D721Med (cell line): ENCODE measurements at regions not wholly inside any gene's neighbourhood (a gene's known extent, or its start where the extent isn't known, plus 50 kb on each side); places are given as distances from the start of the nearest gene placed in this dataset.

Source experiments
- DNase-seq: peaks from one replicate; pipeline ENCODE4 v3.0.0; 2011; ENCODE audit warnings: low spot score; ENCODE audit not compliant: insufficient read length
- FAIRE-seq: peaks from 2 replicates; lab custom pipeline; 2011; peaks lifted over from hg19 to GRCh38; lab: Jason Lieb, UNC
- TF ChIP-seq, protein P1 (sequence below): IDR thresholded peaks from 2 replicates; pipeline ENCODE4 v1.5.1; 2012; ENCODE audit warnings: mild to moderate bottlenecking, control low read depth; ENCODE audit not compliant: insufficient read depth; ENCODE audit errors: missing control alignments

DNA sequence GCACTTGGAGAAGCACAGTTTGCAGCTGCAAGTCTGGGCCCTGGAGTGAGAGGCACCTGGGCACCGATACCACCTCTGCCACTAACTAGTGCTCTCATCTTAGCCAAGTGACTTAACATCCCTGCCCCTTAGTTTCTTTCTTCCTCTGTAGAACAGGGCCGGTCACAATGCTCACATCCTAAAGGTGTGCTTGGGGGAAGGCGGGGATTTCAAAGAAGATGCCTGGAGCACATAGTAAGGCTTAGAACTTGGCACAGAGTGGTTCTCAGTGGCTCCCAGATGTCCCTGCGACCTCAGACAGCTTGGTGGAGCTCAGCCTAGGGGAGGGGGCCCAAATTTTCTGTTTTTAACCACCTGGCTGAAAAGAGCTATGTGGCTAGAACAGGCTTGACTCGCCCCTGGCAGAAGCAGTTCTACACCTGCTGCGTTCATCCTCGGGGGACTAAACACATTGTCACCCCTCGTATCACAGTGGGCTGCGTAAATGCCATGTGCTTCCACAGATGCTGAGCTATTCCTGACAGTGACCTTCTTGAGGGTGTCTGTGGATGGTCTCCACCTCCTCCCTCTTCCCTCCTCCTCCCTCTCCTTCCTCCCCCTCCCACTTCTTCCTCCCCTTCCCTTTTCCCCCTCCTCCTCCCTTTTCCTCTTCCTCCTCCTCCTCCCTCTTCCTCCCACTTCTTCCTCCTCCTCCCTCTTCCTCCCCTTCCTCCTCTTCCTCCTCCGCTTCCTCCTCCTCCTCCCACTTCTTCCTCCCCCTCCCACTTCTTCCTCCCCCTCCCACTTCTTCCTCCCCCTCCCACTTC lies 112.1 kb downstream of the PHETA1 start:
- TF ChIP-seq, protein P1, sequence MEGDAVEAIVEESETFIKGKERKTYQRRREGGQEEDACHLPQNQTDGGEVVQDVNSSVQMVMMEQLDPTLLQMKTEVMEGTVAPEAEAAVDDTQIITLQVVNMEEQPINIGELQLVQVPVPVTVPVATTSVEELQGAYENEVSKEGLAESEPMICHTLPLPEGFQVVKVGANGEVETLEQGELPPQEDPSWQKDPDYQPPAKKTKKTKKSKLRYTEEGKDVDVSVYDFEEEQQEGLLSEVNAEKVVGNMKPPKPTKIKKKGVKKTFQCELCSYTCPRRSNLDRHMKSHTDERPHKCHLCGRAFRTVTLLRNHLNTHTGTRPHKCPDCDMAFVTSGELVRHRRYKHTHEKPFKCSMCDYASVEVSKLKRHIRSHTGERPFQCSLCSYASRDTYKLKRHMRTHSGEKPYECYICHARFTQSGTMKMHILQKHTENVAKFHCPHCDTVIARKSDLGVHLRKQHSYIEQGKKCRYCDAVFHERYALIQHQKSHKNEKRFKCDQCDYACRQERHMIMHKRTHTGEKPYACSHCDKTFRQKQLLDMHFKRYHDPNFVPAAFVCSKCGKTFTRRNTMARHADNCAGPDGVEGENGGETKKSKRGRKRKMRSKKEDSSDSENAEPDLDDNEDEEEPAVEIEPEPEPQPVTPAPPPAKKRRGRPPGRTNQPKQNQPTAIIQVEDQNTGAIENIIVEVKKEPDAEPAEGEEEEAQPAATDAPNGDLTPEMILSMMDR = no peak
- no peak for DNase-seq
- no peak for FAIRE-seq

DNA sequence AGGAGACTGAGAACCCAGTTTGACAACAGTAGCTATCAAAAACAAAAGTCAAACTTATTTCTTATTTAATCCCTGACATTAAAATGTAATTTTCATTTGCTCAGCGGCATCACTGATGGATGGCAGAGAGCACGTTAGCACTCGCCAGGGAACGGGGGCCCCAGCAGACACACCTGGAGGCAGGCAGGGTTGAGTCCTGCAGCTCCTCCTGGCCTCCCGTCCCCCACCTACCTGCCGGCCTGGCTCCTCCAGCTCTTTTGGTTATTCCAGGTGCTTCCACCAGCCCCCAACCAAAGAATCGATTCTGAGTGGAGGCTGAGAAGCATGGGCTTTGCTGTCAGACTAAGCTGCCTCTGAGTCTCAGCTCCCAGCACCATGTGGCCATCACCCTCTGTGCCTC lies 113.6 kb downstream of the PHETA1 start:
- DNase-seq (no peak), FAIRE-seq (no peak)
- TF ChIP-seq, protein P1 = no peak

DNA sequence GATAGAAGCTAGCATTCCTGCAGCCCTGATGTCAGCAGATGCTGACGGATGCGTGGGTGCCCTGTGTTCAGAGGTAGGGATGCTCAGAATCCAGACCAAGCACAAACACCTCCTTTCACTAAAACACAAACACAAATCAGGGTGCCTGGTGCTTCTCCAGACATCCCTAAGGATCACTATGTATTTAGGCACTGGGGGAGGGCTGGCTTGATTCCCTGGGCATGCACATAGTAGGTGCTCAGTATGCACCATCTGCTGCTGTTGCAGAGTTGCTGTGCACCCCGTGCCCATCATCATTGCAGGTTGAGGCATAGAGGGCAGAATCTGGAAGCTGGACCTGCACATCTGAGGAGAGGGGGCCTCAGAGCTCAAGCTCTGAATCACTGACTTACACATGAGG lies 114.8 kb downstream of the PHETA1 start:
- DNase-seq = no peak
- TF ChIP-seq, protein P1 = no peak
- FAIRE-seq = no peak

DNA sequence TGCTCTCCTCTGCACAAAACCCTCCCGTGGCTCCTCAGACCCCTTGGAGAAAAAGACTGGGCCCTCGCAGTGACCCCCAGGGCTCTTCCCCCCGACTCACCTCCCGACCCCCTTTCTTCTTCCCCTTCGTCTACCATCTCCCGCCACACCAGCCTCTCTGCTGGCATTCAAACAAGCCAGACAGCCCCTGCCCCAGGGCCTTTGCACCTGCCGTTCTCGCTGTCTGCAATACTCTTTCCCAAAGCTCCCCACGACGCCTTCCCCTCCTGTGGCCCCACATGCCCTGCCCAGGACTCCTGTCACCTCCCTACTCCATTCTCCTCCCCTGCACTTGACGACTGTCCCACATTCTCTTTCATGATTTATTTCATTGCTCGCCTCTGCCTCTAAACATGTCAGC lies 115.7 kb downstream of the PHETA1 start:
- DNase-seq = no peak
- TF ChIP-seq, protein P1 = no peak
- FAIRE-seq = no peak

DNA sequence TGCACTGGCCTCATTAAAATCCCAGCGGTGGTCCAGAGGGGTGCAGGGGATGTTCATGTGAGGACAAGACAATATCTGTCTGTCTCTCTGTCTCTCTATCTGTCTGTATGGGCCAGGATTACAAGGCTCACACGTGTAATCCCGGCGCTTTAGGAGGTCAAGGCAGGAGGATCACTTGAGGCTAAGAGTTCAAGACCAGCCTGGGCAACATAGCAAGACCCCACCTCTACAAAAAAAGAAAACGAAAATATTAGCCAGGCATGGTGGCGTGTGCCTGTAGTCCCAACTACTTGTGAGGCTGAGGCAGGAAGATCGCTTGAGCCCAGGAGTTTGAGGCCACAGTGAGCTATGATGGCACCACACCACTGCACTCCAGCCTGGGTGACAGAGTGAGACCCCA lies 117.1 kb downstream of the PHETA1 start:
- TF ChIP-seq, protein P1 = no peak
- FAIRE-seq = no peak
- no peak for DNase-seq

DNA sequence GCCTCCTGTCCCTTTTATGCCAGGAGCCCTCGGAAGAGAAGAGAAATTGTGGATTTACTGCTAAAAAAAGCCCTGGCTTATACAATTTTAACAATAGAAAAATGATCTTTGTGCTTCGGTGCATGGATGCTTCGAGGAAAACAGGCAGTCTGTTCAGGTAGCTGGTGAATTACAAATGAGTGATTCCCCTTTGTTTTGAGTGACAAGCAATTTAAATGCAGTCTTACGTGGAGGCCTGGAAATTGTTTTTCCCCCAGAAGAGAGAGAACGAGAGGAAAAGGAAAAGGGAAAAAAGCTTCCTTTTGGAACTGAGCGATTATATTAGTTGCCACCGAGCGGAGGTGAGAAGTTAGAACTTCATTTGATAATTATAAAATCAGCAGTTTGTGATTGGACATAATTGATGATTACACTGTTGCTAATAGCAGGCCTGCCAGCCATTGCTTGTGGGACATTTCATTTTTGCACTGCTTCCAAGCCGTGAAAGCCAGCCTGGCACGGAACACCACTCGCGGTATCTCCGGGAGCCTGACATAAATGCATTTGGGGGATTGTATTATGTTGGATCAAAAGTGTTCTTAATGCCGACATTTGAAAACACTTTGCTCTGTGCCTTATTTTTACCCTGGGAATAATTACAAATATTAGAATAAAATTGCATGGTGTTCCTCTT lies 117.7 kb downstream of the PHETA1 start:
- FAIRE-seq (no peak), DNase-seq (no peak)
- TF ChIP-seq, protein P1 = no peak
